ENCODE measurements at regions not wholly inside any gene's neighbourhood (a gene's known extent, or its start where the extent isn't known, plus 50 kb on each side); places are given as distances from the start of the nearest gene placed in this dataset.

DNA sequence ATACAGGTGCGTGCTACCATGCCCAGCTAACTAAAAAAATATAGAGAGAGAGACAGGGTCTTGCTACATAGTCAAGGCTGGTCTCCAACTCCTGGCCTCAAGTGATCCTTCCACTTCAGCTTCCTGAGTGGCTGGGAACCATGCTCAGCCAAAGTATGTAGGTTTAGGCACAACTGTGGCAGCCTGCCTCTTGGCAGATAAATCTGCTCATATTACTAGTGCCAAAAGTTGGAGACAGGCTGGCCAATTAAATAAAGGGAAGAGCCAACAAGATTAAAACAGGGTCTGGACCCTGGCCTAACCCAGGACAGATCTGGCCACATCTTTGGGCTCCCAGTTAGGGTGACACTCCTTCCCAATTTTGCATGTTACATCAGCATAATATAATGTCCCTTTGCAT is 151.7 kb downstream of the CBLN1 start:
- TF ChIP-seq, protein P1, sequence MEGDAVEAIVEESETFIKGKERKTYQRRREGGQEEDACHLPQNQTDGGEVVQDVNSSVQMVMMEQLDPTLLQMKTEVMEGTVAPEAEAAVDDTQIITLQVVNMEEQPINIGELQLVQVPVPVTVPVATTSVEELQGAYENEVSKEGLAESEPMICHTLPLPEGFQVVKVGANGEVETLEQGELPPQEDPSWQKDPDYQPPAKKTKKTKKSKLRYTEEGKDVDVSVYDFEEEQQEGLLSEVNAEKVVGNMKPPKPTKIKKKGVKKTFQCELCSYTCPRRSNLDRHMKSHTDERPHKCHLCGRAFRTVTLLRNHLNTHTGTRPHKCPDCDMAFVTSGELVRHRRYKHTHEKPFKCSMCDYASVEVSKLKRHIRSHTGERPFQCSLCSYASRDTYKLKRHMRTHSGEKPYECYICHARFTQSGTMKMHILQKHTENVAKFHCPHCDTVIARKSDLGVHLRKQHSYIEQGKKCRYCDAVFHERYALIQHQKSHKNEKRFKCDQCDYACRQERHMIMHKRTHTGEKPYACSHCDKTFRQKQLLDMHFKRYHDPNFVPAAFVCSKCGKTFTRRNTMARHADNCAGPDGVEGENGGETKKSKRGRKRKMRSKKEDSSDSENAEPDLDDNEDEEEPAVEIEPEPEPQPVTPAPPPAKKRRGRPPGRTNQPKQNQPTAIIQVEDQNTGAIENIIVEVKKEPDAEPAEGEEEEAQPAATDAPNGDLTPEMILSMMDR (IDR thresholded peaks at IDR 0.05; ENCODE audit: poor library complexity) = no peak
- no peak for TF ChIP-seq EZH2 (IDR thresholded peaks at IDR 0.05; ENCODE audit: borderline replicate concordance)
- TF ChIP-seq EZH2phosphoT487 (IDR thresholded peaks at IDR 0.05; ENCODE audit: low read depth, severe bottlenecking, unreplicated experiment) = no peak

Data from hepatocyte (in vitro differentiated cells).